NCI-H1092 (cell line): ENCODE measurements at regions not wholly inside any gene's neighbourhood (a gene's known extent, or its start where the extent isn't known, plus 50 kb on each side); places are given as distances from the start of the nearest gene placed in this dataset.

Experiments used
- DNase-seq: peaks from one replicate; lab custom pipeline; 2025; lab: John Stamatoyannopoulos, UW

DNA sequence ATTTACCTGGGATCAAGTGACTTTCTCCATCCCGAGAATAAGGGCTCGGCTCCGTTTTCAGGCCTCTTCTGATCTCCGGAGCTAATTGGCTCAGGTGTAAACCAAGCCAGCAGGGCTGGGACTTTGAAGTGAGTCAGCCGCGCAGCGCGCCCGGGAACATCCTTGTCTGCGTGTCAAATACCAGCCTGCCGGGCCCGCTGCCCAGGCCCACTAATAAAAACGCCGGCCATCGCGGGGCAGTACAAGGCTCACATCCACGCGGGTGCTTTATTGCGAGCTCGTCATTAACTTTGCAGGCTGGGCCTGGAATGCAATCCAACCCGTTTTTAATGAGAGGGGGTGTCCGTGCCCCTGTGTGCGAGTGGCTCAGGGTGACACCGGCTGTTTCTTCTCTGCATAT, 416.8 kb downstream of the IRX2 start:
- DNase-seq: peak; percentile 47

DNA sequence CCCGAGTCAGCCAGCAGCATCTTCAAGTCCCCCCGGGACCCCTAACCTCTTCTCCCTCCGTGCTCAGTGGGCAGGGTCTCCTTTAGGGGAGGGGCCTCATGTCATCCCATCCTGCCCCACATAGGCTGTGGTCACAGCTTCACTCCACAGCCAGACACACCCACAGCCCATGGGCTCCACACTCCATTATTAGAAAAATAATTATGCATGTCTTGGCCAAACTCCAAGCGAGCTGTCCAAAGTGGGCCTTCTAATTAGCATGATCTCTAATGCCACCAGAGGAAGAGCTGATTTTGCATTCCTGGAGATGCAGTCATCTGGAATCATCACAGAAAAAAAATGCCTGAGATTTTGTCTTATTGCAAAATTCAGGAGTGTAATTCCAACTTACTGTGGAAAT, 418.2 kb downstream of the IRX2 start:
- DNase-seq: no peak

DNA sequence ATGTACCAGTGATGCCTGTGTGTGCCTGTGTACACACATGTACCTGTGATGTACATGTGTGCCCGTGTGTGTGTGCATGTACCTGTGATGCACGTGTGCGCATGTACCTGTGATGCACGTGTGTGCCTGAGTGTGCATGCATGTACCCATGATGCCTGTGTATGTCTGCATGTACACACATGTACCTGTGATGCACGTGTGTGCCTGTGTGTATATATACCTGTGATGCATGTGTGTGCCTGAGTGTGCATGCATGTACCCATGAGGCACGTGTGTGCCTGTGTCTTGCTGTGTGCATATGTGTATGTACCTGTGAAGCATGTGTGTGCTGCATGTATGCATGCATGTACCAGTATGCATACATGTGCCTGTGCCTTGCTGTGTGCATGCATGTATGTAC, 419.0 kb downstream of the IRX2 start:
- DNase-seq: no peak

DNA sequence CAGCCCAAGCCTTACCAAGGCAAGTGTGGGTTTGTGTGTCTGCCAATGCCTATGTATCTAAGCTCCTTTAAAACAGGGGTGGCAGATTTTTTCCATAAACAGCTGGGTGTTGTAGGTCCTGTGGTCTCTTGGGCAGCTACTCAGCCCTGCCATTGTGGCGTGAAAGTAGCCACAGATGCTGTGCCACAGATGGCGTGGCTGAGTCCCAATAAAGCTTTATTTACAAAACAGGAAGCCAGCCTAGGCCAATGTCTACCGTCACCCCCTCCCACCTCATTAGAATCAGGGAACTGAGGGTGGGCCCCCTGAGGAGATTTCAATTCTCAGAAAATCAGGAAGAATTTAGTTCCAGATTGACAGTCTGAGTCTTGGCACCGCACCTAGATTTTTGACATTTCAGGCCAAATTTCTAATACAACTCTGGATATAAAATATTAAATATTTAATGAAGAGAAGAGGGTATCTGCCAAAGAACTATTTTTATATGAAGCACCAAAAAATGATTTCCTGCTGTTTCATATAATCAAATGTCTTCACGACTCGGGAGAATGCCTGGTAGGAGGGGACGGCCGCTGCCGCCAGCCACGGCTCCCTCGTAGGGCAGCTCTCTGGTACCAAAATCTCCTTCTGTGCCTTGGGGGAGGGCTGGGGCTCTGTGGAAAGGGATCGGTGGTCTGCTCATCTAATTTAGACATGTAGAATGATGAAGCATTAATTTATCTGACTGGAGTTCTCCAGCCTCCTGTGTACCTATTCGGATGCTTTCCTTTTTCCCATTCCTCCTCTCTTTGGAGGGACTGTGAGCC, 420.9 kb downstream of the IRX2 start:
- DNase-seq: no peak

DNA sequence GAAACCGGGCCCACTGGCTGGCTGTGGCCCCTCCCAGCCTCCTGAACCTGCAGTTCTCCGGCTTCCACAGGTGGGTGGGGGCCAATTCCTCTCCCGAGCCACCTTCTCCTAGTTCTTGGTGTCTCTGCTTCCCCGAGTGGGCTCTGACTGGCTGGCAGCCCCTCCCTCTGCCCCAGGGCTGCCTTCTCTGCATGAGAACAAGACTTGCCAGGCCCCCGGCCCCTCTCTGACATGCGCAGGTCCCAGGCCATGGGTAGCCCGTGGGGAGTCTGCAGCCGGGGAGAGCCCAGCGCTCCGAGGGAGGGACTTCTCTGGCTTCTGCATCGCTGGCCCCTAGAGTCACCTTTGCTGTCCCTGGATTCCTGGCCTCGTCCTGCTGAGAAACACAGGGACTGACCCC, 421.7 kb downstream of the IRX2 start:
- DNase-seq: no peak

DNA sequence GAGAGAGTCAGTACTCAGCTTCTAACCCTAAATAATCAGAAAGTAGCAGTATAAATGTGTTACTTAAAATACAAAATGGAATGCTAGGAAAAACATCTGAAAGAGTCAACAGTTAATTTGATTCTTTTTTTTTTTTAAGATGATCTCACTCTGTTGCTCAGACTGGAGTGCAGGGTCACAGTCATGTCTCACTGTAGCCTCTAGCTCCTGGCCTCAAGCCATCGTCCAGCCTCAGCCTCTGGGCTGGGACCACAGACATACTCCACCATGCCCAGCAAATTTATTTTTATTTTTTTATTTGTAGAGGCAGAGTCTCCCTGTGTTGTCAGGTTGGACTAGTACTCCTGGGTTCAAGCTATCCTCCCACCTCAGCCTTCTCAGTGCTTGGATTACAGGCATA, 424.9 kb downstream of the IRX2 start:
- DNase-seq: no peak

DNA sequence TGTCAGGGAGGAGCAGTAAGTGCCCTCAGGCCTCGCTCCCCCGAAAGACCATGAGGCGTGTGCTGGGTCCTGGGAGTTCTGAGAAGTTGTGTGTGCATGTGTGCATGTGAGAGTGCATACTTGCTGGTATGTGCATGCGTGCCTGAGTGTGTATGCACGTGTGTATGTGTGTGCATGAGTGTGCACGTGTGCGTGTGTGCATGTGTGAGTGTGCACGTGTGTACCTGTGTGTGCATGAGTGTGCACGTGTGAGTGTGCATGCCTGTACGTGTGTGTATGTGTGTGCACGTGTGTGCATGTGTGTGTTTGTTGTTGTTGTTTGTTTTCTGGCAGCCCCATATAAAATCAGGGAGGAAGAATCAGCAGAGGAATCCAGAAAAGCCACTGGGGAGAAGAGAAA, 426.7 kb downstream of the IRX2 start:
- no peak for DNase-seq

DNA sequence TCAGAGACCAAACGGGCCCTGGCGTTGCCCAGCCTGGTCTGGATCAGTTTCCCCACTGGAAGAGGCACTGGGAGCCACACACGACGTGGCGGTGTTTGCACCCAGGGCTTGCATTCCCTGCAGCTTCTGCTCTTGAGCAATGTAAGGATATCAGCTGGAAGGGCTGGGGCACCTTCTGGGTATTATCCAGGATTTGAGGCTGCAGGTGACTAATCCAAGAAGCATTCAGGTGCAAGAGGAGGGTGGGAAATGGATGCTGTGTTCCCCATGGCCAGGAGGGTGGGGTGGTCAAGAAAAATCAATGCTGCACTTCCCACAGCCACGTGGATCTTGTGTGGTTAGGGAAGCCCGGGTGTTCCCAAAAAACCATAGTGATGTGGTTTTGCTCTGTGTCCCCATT, 430.9 kb downstream of the IRX2 start:
- no peak for DNase-seq

DNA sequence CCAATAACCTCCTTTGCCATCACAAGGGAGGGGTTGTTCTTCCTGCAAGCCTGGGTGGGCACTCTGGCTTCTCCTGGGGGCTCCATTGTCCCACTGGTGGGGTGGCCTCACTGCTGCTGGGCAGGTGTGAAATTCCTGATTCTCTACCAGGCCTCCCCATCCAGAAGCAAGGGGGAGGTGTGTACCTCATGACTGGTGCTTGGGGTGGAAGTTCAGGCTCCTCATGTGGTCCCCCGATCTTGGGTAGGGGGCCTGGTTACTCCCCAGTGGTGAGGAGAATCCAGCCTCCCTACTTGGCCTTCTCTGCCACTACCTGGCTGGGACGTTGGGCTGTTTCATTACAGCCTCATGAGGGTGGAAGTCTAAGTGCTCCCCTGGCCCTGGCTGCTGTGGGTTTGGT, 433.9 kb downstream of the IRX2 start:
- no peak for DNase-seq

DNA sequence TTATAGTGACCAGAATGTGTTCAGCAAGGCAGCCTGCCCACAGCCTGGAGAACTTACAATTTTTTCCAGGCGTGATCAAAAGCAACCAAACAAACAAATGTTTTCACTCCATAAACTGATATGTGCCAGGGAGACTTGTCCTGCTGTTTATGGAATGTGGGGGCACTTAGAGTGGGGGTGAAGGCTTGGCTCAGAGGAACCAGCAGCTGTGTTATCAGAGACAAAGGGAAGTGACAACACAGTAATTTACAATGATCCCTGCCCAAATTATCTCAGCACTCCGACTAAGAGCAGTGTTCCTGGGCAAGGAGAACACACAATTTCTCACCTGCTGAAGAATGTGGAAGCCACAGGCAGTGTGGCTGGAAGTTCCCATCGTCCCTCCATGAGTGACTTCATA, 429.1 kb upstream of the IRX4 start:
- no peak for DNase-seq

DNA sequence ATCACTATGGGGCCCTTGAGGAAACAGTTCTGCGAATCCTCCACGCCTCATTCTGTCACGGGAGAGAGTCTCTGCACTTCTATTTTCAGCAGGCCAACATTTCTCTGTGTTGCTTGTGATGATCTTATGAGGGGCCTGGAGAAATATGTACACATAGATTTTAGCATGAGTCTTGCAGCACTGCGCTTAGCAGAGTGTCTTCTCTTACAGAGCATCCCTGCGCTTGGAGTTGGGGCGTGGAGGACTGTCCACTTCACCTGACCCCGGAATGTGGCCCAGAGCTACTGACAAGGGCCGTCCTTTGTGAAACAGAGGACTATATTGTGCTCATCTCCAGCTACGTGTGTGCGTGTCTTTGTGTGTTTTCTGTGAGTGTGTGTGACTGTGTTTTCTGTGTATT, 428.2 kb upstream of the IRX4 start:
- no peak for DNase-seq

DNA sequence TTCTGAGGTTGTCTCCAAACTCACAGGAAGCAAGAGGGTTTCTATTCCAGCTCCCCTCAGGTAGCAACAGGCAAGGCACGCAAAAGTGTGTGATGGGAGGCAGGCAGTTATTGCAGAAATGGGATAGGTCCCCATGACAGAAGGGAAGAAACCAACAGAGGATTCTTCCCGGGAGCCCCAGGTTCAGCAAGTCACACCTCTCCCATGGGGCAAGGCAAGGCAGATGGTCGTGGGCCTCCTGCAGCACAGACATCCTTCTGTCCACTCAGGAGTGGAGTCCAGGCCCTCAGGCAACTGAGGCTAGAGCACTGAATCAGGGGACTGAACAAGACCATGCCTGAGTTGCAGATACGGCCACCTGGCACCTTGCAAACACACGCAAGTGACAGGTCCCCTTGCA, 424.9 kb upstream of the IRX4 start:
- DNase-seq: no peak

DNA sequence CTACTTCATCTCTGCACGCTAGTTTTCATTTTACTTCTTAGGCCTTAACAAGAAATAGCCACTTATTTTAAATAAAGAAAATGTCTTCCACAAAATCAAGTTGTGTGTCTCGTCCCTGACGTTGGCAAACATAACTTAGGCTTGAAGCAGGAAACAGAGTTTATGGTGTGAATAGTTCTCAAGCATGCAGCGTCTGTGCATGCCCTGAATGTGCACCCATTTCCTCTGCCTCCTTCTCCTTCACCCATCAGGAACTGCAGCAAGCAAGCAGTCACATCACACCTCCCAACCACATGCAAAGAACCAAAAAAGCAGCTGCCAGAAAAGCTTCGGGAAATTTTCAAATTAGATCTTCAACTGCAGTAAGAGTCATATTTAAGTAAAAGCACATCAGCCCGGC, 424.0 kb upstream of the IRX4 start:
- no peak for DNase-seq

DNA sequence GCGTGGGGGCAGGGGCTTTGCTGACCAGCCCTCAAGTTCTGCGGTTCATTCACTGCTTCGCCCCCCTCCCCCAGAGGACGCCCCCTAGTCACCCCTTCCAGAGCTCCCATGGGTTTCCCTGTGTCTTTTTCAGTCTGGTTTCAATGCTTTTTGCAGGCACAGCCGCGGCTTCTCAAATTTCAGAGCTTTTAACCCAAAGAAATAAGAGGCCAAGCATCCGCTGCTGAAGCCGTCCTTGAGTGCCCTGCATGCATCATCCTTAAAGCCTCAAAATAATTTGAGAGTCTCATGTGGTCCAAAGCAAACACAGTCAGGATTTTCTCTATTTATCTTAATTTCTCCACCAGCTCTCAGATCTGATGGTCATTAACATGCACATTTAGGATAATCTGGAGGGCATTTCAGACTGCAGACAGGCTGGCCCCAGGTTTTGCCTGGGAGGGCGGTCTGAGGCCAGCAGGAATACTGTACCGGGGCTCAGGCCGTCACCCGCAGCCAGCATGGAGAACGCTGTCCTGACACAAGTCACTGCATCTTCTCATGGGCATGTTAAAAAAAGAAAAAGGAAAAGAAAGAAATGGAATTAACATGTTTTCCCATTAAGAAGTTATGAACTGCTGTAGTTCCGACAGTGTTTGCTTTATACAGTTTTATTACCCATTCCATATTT, 420.8 kb upstream of the IRX4 start:
- DNase-seq: peak; percentile 33

DNA sequence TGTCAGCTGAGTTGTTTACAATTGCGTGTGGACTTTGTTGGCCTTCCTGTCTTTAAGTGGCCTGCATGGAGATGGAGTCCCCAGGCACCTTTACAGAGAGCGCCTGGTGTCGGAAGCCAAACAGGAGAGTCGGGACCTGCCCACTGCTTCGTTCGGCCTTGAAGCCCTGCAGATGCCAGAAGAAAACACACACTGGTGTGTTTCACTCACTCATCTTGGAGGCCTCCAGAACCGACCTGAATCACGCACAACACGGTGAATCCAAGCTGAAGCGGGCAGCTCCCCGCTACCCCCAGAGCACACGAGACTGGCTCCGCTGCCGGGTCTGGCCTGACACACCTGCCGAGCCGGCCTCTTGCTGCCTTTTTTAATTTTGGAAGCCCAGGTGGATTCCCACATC, 419.4 kb upstream of the IRX4 start:
- DNase-seq: no peak

DNA sequence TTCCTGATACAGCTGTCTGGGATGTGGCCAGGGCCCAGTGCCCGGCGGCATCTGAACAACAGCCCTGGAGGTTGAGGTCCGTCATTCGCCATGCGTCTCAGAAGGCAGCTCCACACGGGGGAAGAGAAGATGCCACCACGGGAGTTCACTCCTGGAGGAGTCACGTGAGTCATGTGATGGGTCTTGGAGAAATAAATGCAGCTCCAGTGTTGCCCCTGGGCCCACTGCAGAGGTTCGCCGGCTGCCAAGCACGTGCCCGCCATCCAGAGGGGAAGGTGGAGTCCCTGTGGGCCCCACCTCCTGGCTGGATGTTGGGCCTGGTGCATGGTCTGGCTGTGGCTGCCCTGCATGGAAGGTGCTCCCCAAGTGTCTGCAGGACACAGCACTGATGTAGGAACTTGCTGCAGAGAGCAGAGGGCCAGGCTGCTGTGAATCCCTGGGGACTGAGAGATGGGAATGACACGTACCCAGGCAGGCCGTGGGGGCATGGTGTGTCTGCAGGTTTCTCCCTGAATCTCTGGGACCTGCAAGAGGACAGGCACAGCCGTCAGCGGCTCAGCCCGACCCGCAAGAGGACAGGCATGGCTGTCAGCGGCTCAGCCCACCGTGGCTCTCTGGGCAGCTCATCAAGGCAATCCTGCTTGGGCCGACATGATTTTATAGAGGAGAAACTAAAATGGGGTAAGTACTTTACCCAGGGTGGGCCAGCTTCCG, 418.3 kb upstream of the IRX4 start:
- DNase-seq: no peak

DNA sequence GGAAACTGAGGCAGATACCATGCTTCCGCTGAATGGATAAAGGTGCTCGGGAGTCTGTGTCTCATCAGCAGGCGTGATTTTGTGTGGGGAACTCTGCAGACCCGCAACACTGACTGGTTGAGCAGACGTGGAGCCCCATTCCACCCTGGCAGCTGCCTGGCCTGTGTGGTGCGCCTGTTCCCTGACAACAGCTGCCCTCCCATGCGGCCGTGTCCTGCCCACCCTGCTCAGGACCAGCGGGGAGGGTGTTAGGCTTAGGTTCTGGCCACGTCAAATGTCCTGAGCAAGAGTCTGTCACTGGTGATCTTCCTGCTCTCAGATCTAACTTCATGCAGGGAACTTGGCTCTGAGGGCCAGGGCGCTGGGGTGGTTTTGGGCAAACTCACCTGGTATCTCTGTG, 417.7 kb upstream of the IRX4 start:
- DNase-seq: no peak

DNA sequence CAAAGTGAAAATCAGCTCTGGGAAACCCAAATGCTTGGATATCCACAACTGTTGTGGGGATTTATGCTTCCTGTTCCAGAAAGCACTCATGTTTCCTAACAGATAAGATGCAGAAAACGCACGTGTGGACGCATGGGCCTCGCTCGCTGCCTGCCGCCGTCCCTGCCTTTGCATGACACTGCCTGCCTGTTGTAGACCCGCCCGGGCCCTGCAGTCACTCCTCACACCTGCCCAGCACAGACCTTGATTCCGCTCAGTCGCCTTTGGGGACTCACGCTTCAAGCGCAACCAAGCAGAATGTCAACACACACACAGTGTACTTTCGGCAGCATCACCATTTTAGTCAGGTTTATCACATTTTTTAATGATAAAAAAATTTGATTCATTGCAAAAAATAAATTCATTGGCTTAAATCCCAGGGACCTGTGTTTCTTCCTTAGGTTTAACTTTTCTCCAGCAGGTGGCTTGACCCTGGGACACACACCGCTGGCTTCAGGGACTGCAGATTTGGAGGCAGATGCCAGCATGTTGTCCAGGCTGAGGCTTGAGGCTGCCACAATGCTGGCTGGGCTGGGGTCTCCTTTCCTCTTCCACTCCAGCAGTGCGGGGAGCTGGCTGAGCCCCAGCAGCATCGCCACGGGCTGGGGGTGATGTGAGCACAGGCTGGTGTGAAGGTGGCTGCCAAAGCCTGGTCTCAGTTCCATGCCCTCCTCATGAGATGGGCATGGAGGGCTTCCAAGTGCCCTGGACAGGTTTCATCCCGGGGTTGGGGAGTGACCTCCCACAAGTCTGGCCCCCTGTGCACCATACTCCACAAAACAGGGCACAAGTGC, 416.9 kb upstream of the IRX4 start:
- DNase-seq: no peak

DNA sequence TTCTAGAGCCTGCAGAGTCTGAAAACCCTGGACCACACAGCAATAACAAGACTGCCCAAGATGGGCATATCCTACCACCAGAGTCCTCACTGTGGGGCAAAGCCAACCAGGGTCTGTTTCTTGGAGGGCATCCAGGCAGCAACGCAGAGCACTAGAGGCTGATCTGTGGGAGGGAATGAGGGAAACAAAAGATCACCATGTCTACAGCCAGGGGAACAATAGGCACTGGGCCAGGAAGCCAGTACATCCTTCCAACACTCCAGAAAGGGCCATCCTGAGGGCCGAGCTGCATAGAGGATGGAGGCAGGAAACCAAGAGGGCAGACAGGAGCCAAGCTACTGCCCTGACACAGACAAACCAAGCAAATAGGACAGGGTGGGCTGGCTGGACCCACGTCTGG, 416.1 kb upstream of the IRX4 start:
- peak; percentile 52 for DNase-seq

DNA sequence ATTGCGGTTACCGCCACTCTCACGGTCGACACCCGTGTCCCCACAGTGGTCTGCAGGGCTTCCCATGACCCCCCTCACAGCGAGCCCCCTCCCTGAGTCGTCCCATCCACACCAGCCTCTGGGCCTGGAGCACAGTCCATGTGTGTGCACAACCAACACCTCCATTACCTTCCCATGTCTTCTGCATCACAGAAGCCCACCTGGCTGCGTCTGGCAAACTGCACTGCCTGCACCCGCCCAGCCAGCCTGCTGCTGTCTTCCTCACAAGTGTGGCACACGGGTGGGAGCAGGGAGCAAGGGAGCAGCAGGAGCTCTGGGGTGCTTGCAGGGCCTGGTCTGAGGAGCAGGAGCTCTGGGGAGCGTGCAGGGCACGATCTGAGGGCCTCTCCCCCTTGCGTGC, 415.3 kb upstream of the IRX4 start:
- no peak for DNase-seq

DNA sequence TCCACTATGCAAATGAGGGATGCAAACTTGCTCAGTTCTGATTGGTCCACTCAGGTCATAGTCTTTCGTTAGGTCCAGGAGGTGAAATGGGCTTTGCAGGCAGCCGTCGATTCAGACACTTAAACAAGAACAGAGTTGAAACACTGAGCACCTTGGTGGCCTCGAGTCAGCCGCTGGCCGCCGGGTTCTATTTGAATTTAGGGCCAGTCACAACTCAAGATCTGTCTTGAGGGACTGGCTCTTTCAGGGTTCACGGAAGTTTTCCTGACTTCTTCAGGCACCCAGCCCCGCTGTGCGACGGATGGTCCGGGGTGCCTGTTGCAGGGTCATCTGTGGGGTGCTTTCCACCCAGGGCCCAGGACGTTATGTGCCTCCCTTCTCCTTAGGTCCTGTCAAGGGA, 412.8 kb upstream of the IRX4 start:
- no peak for DNase-seq

DNA sequence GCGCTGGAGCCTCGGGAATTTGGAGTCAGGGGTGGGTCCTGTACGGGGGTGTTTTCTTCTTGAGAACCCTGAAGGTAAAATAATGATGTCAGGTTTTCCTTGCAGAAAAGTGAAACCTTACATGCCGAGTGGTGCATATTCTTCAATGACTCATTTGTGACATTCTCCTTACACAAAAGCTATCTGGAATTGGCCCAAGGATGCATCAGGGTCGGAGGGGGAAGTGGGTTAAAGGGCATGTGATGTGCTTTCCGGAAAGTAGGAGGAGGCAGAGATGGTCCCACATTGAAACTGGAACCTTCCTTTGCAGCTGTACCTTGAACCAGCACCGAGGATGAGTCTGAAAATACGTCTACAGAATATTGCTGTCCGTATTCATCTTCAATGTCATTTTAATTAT, 411.2 kb upstream of the IRX4 start:
- no peak for DNase-seq
